Activated naive CD4-positive, alpha-beta T cell treated with anti-CD3 and anti-CD28 coated beads for 36 hours (primary cell): ENCODE measurements at regions not wholly inside any gene's neighbourhood (a gene's known extent, or its start where the extent isn't known, plus 50 kb on each side); places are given as distances from the start of the nearest gene placed in this dataset.

Experiments
- CTCF ChIA-PET: fragments of 350-600 bp; sonication (Branson Sonifier 250); formaldehyde crosslinking; loops from one replicate; lab custom pipeline; 2021; ENCODE audit warnings: antibody characterized with exemption; lab: Charles Lee
- DNase-seq: peaks from one replicate; pipeline ENCODE4 v3.0.0-alpha.2; 2020
- H3K27ac Mint-ChIP-seq: one replicate; pipeline ENCODE4 v1.8.0; 2021; ENCODE audit warnings: mild to moderate bottlenecking, mixed read lengths
- H3K27me3 Mint-ChIP-seq: one replicate; pipeline ENCODE4 v1.8.0; 2021; ENCODE audit warnings: low read depth, mixed read lengths
- H3K36me3 Mint-ChIP-seq: one replicate; pipeline ENCODE4 v1.8.0; 2021; ENCODE audit warnings: low read depth, mixed read lengths
- H3K4me1 Mint-ChIP-seq: one replicate; pipeline ENCODE4 v1.8.0; 2021; ENCODE audit warnings: low read depth, mixed read lengths
- H3K4me3 Mint-ChIP-seq: one replicate; pipeline ENCODE4 v1.8.0; 2021; ENCODE audit warnings: mild to moderate bottlenecking, moderate library complexity, mixed read lengths
- H3K9me3 Mint-ChIP-seq: one replicate; pipeline ENCODE4 v1.8.0; 2021; ENCODE audit warnings: mixed read lengths
- intact Hi-C: fragments of 100-400 bp; cut with micrococcal nuclease; formaldehyde crosslinking; loops from one replicate; pipeline ENCODE4 v1.15.1; 2023

DNA sequence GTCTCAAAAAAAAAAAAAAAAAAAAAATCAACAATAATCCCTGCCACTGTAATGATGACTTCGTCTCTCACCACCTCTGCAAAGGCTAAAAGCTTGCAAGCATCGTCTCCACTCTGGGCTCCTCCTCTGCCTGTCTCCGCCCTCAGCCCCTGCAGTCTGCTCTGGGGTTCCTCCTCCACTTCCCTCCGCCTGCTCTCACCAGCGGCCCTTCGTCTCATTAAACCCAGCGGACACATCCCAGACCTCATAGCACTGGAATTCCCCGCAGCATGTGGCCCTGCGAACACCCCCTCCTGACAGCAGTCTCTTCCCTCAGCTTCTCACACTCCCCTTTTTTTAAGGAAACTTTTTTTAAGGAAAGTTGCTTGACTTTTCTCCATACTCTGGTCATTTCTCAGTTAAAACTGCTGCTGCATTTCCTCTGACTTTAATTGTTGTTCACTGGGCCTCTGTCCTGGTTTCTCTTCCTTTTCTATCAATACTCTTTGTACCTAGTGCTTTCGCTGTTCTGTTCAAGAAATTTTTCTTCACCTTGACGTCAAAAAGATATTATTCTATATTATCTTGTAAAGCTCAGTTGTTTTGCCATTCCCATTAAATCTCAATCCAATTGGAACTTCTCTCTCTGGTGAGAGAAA, 70.9 kb upstream of the PLEKHG1 start:
- CTCF ChIA-PET, result no interaction called here
- H3K27ac Mint-ChIP-seq, result no peak overlapping the region

DNA sequence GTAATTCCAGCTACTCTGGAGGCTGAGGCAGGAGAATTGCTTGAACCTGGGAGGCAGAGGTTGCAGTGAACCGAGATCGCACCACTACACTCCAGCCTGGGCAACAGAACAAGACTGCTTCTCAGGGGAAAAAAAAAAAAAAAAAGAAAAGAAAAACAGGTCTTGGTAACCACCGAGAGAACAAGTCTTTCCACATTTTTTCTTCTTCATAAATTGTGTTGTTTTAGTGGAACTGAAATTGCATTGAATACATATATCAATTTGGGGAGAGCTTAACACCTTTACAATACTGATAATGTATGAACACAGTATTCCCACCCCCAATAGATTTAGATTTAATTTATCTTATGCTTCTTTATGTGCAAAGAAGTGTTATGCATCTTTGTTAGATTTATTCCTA, 70.0 kb upstream of the PLEKHG1 start:
- Mint-ChIP-seq H3K27ac (no peak overlapping the region), H3K27me3 (peaks cover 10% of the 10 kb centered on the region), H3K4me3 (no peak overlapping the region), H3K9me3 (no peaks in the 10 kb centered on the region), H3K36me3 (no peaks in the 10 kb centered on the region), H3K4me1 (no peaks in the 10 kb centered on the region)
- no peak for DNase-seq
- CTCF ChIA-PET, result no interaction called here
- intact Hi-C loops, result no loop called here

More for the DNA sequence above, 70.9 kb upstream of the PLEKHG1 start:
- intact Hi-C loops, result no loop called here
- Mint-ChIP-seq H3K9me3 (no peaks in the 10 kb centered on the region), H3K4me1 (no peaks in the 10 kb centered on the region), H3K36me3 (no peaks in the 10 kb centered on the region), H3K4me3 (no peak overlapping the region), H3K27me3 (peaks cover 8% of the 10 kb centered on the region)
- no peak for DNase-seq

DNA sequence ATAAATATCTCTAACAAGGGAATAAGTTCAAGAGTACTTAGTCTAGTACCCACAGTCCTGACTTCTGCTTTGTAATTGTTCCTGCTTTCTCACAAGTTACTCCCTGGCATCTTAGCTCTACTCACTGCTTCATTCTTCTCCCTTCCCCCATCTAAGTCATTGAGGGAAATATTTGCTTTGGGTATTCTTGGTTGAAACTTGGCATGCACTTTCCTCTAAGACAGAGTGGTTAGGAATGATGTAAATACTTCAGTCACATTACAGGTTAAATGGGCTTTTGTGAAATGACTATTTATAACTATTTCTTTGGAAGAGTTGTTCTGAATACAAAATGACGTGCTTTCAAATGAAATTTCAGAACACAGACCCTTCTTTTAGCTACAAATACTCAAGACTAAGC, 67.7 kb upstream of the PLEKHG1 start:
- H3K27ac Mint-ChIP-seq, result no peak overlapping the region
- CTCF ChIA-PET, result no interaction called here
- no peaks in the 10 kb centered on the region for H3K36me3 Mint-ChIP-seq
- DNase-seq, result no peak
- H3K9me3 Mint-ChIP-seq, result no peaks in the 10 kb centered on the region
- no peak overlapping the region for H3K4me3 Mint-ChIP-seq
- H3K4me1 Mint-ChIP-seq, result no peaks in the 10 kb centered on the region
- peaks cover 11% of the 10 kb centered on the region for H3K27me3 Mint-ChIP-seq
- intact Hi-C loops, result no loop called here

DNA sequence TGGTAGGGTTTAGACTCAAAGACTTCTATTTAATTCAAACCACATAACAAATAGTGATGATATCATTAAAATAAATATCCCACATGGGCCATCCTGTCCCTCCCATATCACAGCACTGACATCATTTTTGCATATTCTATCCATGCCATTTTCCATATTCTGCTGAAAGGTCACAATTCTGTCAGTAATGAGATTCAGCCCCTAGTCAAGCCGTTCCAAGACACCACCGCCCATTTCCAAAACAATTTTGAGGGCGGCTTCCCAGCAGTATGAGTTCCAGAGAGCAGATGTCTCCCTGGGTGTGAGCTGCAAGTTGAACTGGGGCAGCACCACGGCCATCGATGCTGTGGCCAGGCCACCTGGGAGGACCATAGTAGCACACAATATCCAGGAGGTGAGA, 65.1 kb upstream of the PLEKHG1 start:
- intact Hi-C loops, result no loop called here
- H3K9me3 Mint-ChIP-seq, result no peaks in the 10 kb centered on the region

DNA sequence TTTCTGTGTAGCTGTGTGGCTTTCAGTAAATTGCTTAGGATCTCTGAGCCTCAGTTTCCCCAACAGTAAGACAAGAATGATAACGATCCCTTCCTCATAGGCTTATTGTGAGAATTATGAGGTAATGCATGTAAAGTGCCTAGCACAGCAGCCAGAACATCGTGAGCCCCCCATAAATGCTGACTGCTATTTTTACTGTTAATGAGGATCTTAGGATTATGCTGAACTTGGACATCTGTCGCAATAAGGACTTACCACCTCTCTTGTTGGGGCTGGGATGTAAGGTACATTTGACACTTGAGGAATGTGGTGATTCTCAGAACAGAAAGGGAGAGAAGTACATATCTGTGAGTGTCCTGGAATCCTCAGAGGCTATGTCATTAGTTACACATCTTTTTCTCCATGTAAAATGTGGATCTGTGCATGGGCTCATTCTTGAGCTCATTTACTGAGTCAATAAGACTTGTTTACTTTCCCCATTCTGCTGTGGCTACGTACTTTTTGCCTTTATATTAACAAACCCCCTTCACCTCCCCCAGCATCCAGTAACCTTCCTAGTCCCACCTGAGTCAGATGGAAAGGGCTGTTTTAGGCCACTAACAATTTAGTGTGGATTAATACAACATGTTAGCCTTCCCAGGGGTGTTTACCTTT, 64.4 kb upstream of the PLEKHG1 start:
- no peak overlapping the region for H3K27ac Mint-ChIP-seq
- peaks cover 19% of the 10 kb centered on the region for H3K27me3 Mint-ChIP-seq
- H3K4me3 Mint-ChIP-seq, result no peak overlapping the region
- H3K4me1 Mint-ChIP-seq, result no peaks in the 10 kb centered on the region
- DNase-seq, result no peak
- intact Hi-C loops, result no loop called here
- no peaks in the 10 kb centered on the region for H3K36me3 Mint-ChIP-seq
- no peaks in the 10 kb centered on the region for H3K9me3 Mint-ChIP-seq
- CTCF ChIA-PET, result no interaction called here

More for the DNA sequence above, 65.1 kb upstream of the PLEKHG1 start:
- no peak for DNase-seq
- Mint-ChIP-seq H3K4me1 (no peaks in the 10 kb centered on the region), H3K27ac (no peak overlapping the region), H3K27me3 (peaks cover 13% of the 10 kb centered on the region), H3K36me3 (no peaks in the 10 kb centered on the region), H3K4me3 (no peak overlapping the region)
- CTCF ChIA-PET, result no interaction called here

DNA sequence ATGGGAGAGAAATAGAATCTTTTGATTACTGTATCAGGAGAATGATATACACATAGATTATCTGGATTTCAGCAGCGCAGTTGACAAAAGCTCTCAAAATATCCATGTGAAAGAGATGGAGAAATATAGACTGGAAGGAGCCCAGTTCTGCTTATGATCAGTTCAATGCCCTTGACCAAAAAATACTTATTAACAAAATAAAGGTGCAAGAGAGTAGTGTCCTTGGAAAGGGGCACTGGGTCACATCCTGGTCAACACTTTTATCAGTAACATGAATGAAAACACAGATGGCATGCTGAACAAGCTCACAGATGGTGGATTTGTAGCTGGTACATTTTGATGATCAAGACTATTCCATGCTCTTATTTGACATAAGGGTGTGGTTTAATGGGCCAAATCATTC, 63.9 kb upstream of the PLEKHG1 start:
- no peak overlapping the region for H3K27ac Mint-ChIP-seq
- intact Hi-C loops, result no loop called here
- no peaks in the 10 kb centered on the region for H3K36me3 Mint-ChIP-seq
- no peak overlapping the region for H3K4me3 Mint-ChIP-seq
- DNase-seq, result no peak
- H3K27me3 Mint-ChIP-seq, result peaks cover 19% of the 10 kb centered on the region
- no peaks in the 10 kb centered on the region for H3K4me1 Mint-ChIP-seq
- CTCF ChIA-PET, result no interaction called here
- no peaks in the 10 kb centered on the region for H3K9me3 Mint-ChIP-seq

DNA sequence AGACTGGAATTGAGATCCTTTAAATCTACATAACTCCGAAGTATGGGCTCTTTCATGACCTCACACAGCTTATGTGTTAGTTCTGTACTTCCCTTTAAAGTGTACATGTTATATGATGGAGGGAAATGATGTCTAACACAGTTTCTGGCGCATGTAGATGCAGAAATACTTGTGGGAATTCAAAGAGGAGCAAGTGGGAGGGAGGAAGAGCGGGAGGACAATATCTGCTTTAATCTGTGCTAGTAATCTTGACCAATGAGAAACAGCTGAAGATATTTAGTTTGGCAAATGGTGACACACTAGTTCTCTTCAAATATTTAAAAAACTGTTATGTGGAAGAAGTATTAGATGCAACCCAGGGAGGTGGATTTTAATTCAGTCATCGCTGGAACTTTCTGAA, 62.9 kb upstream of the PLEKHG1 start:
- intact Hi-C loops, result no loop called here
- Mint-ChIP-seq H3K27me3 (peaks cover 22% of the 10 kb centered on the region), H3K9me3 (no peaks in the 10 kb centered on the region)

DNA sequence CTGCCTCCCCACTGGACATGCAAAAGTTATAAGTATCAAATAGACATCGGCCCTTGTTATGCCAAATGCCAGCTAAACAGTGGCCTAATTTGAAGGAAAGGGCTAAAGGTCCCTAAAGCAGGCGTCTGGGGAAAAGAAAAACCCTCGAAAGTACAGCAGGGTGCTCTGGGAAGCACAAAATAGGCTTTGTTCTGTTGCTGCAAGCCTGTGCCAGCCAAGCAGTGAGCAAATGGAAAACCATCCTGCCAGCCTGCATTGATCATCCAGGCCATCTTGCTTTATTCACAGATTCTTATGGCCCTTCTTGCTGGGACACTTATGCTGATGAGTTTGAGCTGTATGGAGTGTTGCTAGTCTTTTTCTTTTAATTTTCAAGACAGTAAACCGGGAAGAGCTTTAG, 62.2 kb upstream of the PLEKHG1 start:
- H3K9me3 Mint-ChIP-seq, result no peaks in the 10 kb centered on the region
- CTCF ChIA-PET, result no interaction called here
- H3K27me3 Mint-ChIP-seq, result peaks cover 22% of the 10 kb centered on the region
- H3K27ac Mint-ChIP-seq, result no peak overlapping the region
- intact Hi-C loops, result no loop called here
- no peaks in the 10 kb centered on the region for H3K36me3 Mint-ChIP-seq
- no peaks in the 10 kb centered on the region for H3K4me1 Mint-ChIP-seq
- no peak for DNase-seq
- H3K4me3 Mint-ChIP-seq, result no peak overlapping the region

More for the DNA sequence above, 62.9 kb upstream of the PLEKHG1 start:
- H3K36me3 Mint-ChIP-seq, result no peaks in the 10 kb centered on the region
- no peak for DNase-seq
- no peak overlapping the region for H3K4me3 Mint-ChIP-seq
- CTCF ChIA-PET, result no interaction called here
- no peak overlapping the region for H3K27ac Mint-ChIP-seq
- no peaks in the 10 kb centered on the region for H3K4me1 Mint-ChIP-seq

DNA sequence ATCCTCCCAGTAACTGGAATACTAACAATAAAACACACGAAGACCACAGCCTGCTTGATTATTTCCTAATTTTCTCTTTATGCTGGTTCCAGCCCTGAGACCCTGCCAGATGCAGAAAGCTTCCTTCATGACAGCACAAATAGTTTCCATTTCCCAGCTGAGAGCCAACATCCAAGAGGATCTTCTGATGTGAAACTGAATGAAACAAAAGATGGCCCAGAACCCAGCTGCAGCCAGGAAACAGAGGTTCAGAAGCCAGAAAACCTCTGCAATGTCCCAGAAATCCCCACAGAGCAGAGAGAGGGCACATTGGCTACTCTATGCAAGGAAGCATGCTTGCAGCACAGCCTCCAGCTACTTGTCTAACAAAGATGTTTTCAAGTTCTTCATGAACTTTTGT, 61.8 kb upstream of the PLEKHG1 start:
- no peak overlapping the region for H3K27ac Mint-ChIP-seq
- H3K4me1 Mint-ChIP-seq, result no peaks in the 10 kb centered on the region

DNA sequence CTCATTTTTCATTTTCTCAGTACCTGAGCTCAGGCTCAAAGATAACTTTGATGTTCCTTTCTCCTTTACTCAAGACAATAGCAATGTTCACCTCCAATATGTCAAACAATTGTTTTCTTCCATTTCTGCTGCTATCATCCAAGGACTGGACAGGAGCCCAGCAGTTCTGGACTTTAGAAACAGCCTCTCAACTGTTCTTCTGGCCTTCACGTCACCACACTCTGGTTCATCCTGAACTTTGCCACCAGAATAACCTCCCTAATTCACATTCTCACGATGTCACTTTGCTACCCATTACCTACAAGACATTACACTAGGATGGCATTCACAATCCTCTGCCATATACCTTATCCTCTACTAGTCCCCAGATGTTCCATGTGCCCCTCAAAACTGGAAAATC, 60.6 kb upstream of the PLEKHG1 start:
- DNase-seq, result no peak
- Mint-ChIP-seq H3K4me1 (no peaks in the 10 kb centered on the region), H3K4me3 (no peak overlapping the region), H3K27ac (no peak overlapping the region), H3K9me3 (no peaks in the 10 kb centered on the region), H3K36me3 (no peaks in the 10 kb centered on the region), H3K27me3 (peaks cover 21% of the 10 kb centered on the region)
- CTCF ChIA-PET, result no interaction called here
- intact Hi-C loops, result no loop called here

More for the DNA sequence above, 61.8 kb upstream of the PLEKHG1 start:
- H3K36me3 Mint-ChIP-seq, result no peaks in the 10 kb centered on the region
- CTCF ChIA-PET, result no interaction called here
- H3K4me3 Mint-ChIP-seq, result no peak overlapping the region
- no peak for DNase-seq
- H3K27me3 Mint-ChIP-seq, result peaks cover 22% of the 10 kb centered on the region
- intact Hi-C loops, result no loop called here
- no peaks in the 10 kb centered on the region for H3K9me3 Mint-ChIP-seq

DNA sequence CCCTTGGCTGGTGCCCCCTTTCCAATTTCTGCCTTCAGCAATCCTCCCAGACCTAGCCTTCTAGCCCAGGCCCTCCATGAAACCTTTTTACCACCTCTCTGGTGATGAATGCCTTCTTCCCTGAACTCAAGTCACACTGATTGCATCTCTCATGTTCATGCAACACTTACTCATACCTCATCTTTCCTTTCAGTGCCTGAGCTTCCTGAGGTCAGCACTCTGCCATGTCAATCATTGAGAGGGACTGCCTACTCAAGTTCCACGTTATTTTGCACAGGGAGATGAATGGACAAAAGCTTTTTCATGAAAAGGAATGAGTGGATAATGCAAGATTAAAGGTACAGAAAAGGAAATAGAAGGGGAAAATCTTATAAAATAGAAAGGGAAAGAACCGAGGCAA, 60.1 kb upstream of the PLEKHG1 start:
- Mint-ChIP-seq H3K9me3 (no peaks in the 10 kb centered on the region), H3K4me3 (no peak overlapping the region), H3K36me3 (no peaks in the 10 kb centered on the region), H3K27ac (no peak overlapping the region), H3K27me3 (peaks cover 20% of the 10 kb centered on the region), H3K4me1 (no peaks in the 10 kb centered on the region)
- intact Hi-C loops, result no loop called here
- DNase-seq, result no peak
- CTCF ChIA-PET, result no interaction called here

DNA sequence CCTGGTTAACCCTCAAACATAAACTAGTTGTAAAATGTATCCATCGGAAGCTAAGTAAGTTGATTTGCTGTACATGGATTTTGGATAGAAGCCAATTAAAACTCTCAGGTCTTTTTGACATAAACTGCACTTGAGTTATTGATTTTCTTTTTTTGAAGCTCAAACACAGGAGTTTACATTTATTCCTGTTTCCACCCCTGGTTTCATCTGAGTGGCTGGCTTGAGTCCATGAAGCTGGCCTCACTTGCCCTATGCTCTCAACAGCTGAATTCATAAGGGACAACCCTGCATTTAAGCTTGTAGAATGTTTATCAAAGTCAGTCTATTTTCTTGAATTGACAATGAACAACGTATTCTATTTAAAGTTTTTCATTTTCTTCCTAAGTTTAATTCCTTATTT, 58.1 kb upstream of the PLEKHG1 start:
- Mint-ChIP-seq H3K27ac (no peak overlapping the region), H3K4me1 (no peaks in the 10 kb centered on the region)

DNA sequence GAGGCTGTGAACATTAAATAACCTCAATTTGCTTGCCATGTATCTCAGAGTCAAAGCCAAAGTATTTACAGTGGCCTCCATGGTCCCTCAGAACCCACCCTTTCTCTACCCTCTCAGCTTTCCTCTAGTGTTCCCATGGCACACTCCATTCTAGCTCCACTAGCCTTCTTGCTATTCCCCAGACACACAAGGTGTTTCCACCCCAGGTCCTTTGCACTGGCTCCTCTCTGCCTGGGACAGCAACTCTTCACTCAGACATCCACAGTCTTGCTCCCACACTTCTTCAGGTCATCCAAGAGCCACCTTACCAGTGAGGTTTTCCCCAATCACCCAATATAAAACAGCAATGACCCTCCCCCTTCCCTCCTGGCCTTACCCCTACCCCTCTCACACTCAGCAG, 56.5 kb upstream of the PLEKHG1 start:
- H3K4me3 Mint-ChIP-seq, result no peak overlapping the region
- CTCF ChIA-PET, result no interaction called here

More for the DNA sequence above, 58.1 kb upstream of the PLEKHG1 start:
- CTCF ChIA-PET, result interaction anchor here (1.4 kb wide), 1 partner anchor 123 kb away, joined by 5 read pairs; no protein-coding TSS in a partner anchor
- Mint-ChIP-seq H3K9me3 (no peaks in the 10 kb centered on the region), H3K27me3 (peaks cover 16% of the 10 kb centered on the region), H3K4me3 (no peak overlapping the region), H3K36me3 (no peaks in the 10 kb centered on the region)
- intact Hi-C loops, result no loop called here
- no peak for DNase-seq

More for the DNA sequence above, 56.5 kb upstream of the PLEKHG1 start:
- no peaks in the 10 kb centered on the region for H3K4me1 Mint-ChIP-seq
- H3K27me3 Mint-ChIP-seq, result peaks cover 25% of the 10 kb centered on the region
- no peaks in the 10 kb centered on the region for H3K36me3 Mint-ChIP-seq
- DNase-seq, result no peak
- no peak overlapping the region for H3K27ac Mint-ChIP-seq
- H3K9me3 Mint-ChIP-seq, result no peaks in the 10 kb centered on the region
- intact Hi-C loops, result no loop called here
